CD14-positive monocyte (primary cell): ENCODE measurements at regions not wholly inside any gene's neighbourhood (a gene's known extent, or its start where the extent isn't known, plus 50 kb on each side); places are given as distances from the start of the nearest gene placed in this dataset.

ENCODE experiments used
- DNase-seq, 3 donors: peaks; one replicate each; pipeline ENCODE4 v3.0.0-alpha.2; 2011 to 2022
- H2AFZ ChIP-seq: 2 replicates; pipeline ENCODE4 v1.6.0; 2012; ENCODE audit warnings: mild to moderate bottlenecking, low read depth, low read length, inconsistent platforms; ENCODE audit not compliant: insufficient read depth, poor library complexity, severe bottlenecking
- H3K27ac ChIP-seq, 2 donors: 1 replicate in 1 of 2; 2 replicates in 1 of 2; pipeline ENCODE4 v1.5.1; 2012 to 2013; ENCODE audit warnings: low read length in 2 of 2, control low read depth in 1 of 2, inconsistent platforms in 1 of 2, low read depth in 1 of 2, mild to moderate bottlenecking in 1 of 2
- H3K27me3 ChIP-seq, 2 donors: one replicate each; pipeline versions ENCODE4 v1.6.0 to v1.6.1; 2011 to 2013; ENCODE audit warnings: low read length in 2 of 2; ENCODE audit not compliant: control insufficient read depth in 2 of 2, insufficient read depth in 2 of 2
- H3K36me3 ChIP-seq, 2 donors: replicated peaks in 1 of 2; 1 replicate in 1 of 2; 2 replicates in 1 of 2; pipeline versions ENCODE4 v1.5.1 to v1.6.1; 2012 to 2013; ENCODE audit warnings: low read length in 2 of 2, control low read depth in 1 of 2, inconsistent platforms in 1 of 2, mild to moderate bottlenecking in 1 of 2; ENCODE audit not compliant: insufficient read depth in 2 of 2, control insufficient read depth in 1 of 2
- H3K4me1 ChIP-seq, 2 donors: 1 replicate in 1 of 2; 2 replicates in 1 of 2; pipeline versions ENCODE4 v1.5.1 to v1.6.1; 2012 to 2013; ENCODE audit warnings: low read length in 2 of 2, control low read depth in 1 of 2, inconsistent platforms in 1 of 2, mild to moderate bottlenecking in 1 of 2, moderate library complexity in 1 of 2; ENCODE audit not compliant: insufficient read depth in 2 of 2, control insufficient read depth in 1 of 2
- H3K4me2 ChIP-seq: replicated peaks from 2 replicates; pipeline ENCODE3; 2012; ENCODE audit warnings: low read length, moderate library complexity, mild to moderate bottlenecking; ENCODE audit not compliant: poor library complexity, severe bottlenecking; ENCODE audit errors: extremely low read depth
- H3K4me3 ChIP-seq, 3 experiments: fragments of 200-600 bp in 1 of 3; sonication (generic) in 1 of 3; replicated peaks in 1 of 3; 1 replicate in 2 of 3; 2 replicates in 1 of 3; pipeline ENCODE4 v1.5.1; 2011 to 2013; ENCODE audit warnings: low read length in 3 of 3, mild to moderate bottlenecking in 3 of 3, control low read depth in 2 of 3, low read depth in 2 of 3, inconsistent platforms in 1 of 3, moderate library complexity in 1 of 3
- H3K79me2 ChIP-seq: 2 replicates; pipeline ENCODE4 v1.6.0; 2012; ENCODE audit warnings: mild to moderate bottlenecking, control low read depth, inconsistent platforms, low read length, moderate library complexity; ENCODE audit not compliant: insufficient read depth
- H3K9ac ChIP-seq: 2 replicates; pipeline ENCODE4 v1.6.0; 2017; ENCODE audit warnings: low read length, mild to moderate bottlenecking; ENCODE audit not compliant: insufficient read depth, poor library complexity, severe bottlenecking
- H3K9me3 ChIP-seq, 2 donors: replicated peaks in 1 of 2; 1 replicate in 1 of 2; 2 replicates in 1 of 2; pipeline versions ENCODE4 v1.5.1 to v1.6.1; 2012 to 2013; ENCODE audit warnings: low read length in 2 of 2, control low read depth in 1 of 2; ENCODE audit not compliant: control insufficient read depth in 1 of 2, insufficient read depth in 1 of 2
- H4K20me1 ChIP-seq: 2 replicates; pipeline ENCODE4 v1.6.0; 2012; ENCODE audit warnings: mild to moderate bottlenecking, low read length, control low read depth, moderate library complexity; ENCODE audit not compliant: insufficient read depth
- H3K27ac Mint-ChIP-seq, 7 donors: one replicate each; pipeline ENCODE4 v1.8.0; 2020; ENCODE audit warnings: mild to moderate bottlenecking in 7 of 7, mixed read lengths in 7 of 7, moderate library complexity in 6 of 7, inconsistent platforms in 2 of 7
- H3K27me3 Mint-ChIP-seq, 3 donors: one replicate each; pipeline ENCODE4 v1.8.0; 2021 to 2022; ENCODE audit warnings: low read depth in 3 of 3, mild to moderate bottlenecking in 3 of 3, mixed read lengths in 3 of 3, moderate library complexity in 3 of 3, inconsistent platforms in 1 of 3
- H3K36me3 Mint-ChIP-seq, 2 donors: one replicate each; pipeline ENCODE4 v1.8.0; 2020; ENCODE audit warnings: mixed read lengths in 2 of 2, inconsistent platforms in 1 of 2, mild to moderate bottlenecking in 1 of 2
- H3K4me1 Mint-ChIP-seq: one replicate; pipeline ENCODE4 v1.8.0; 2020; ENCODE audit warnings: mild to moderate bottlenecking, mixed read lengths
- H3K4me3 Mint-ChIP-seq, 2 donors: one replicate each; pipeline ENCODE4 v1.8.0; 2020; ENCODE audit warnings: mild to moderate bottlenecking in 2 of 2, mixed read lengths in 2 of 2, moderate library complexity in 1 of 2
- H3K9me3 Mint-ChIP-seq, 7 donors: one replicate each; pipeline ENCODE4 v1.8.0; 2020 to 2022; ENCODE audit warnings: mixed read lengths in 7 of 7, mild to moderate bottlenecking in 6 of 7, moderate library complexity in 6 of 7, inconsistent platforms in 2 of 7
- WGBS: methylation state at CpG from one replicate; pipeline ENCODE4 v1.1.5; 2013; ENCODE audit warnings: missing lambda C conversion rate; ENCODE audit not compliant: insufficient coverage; 5-methylcytosine and 5-hydroxymethylcytosine counted together
- intact Hi-C, 2 donors: fragments of 100-400 bp; cut with micrococcal nuclease; formaldehyde crosslinking; loops; one replicate each; pipeline versions ENCODE4 v1.15.0 to v1.15.1; 2023
- TF ChIP-seq, protein P1 (sequence below): fragments of 200-600 bp; IDR thresholded peaks from one replicate; pipeline ENCODE4 v1.8.0; 2022; ENCODE audit warnings: antibody characterized with exemption, mild to moderate bottlenecking

DNA sequence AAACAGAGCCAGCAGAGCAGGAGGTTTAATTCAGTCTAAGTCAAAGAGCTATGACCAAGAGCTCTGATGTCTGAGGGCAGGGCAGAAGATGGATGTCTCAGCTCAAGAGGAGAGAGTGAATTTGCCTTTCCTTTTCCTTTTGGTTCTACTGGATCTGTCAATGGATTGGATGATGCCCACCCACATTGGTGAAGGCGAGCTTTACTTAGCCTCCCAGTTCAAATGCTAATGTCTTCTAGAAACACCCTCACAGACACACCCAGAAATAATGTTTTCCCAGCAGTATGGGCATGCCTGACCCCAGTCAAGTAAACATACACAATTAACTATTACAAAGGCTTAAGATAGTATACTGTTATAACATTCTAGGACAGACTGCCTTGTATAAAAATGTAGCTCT lies 236.3 kb upstream of the NRXN1 start:
- Histone ChIP-seq H3K4me2 (no peak overlapping the region), H3K4me1 (no peaks in the 10 kb centered on the region), H2AFZ (no peak overlapping the region), H3K27ac (no peak overlapping the region), H3K4me3 (no peak overlapping the region), H3K27me3 (no peaks in the 10 kb centered on the region), H3K9ac (no peak overlapping the region), H4K20me1 (no peaks in the 10 kb centered on the region), H3K9me3 (peaks cover 0 to 4% of the 10 kb centered on the region in 2 donors), H3K79me2 (no peaks in the 10 kb centered on the region), H3K36me3 (no peaks in the 10 kb centered on the region)
- Mint-ChIP-seq H3K4me3 (no peak overlapping the region), H3K27me3 (no peaks in the 10 kb centered on the region), H3K4me1 (no peaks in the 10 kb centered on the region), H3K36me3 (no peaks in the 10 kb centered on the region), H3K27ac (no peak overlapping the region), H3K9me3 (peaks cover 0 to 7% (median 0%) of the 10 kb centered on the region in 7 donors)
- intact Hi-C loops = no loop called here
- DNase-seq = no peak
- TF ChIP-seq, protein P1, sequence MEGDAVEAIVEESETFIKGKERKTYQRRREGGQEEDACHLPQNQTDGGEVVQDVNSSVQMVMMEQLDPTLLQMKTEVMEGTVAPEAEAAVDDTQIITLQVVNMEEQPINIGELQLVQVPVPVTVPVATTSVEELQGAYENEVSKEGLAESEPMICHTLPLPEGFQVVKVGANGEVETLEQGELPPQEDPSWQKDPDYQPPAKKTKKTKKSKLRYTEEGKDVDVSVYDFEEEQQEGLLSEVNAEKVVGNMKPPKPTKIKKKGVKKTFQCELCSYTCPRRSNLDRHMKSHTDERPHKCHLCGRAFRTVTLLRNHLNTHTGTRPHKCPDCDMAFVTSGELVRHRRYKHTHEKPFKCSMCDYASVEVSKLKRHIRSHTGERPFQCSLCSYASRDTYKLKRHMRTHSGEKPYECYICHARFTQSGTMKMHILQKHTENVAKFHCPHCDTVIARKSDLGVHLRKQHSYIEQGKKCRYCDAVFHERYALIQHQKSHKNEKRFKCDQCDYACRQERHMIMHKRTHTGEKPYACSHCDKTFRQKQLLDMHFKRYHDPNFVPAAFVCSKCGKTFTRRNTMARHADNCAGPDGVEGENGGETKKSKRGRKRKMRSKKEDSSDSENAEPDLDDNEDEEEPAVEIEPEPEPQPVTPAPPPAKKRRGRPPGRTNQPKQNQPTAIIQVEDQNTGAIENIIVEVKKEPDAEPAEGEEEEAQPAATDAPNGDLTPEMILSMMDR = no peak
- WGBS = 83% methylated on average over 1 of the region's 1 CpG

DNA sequence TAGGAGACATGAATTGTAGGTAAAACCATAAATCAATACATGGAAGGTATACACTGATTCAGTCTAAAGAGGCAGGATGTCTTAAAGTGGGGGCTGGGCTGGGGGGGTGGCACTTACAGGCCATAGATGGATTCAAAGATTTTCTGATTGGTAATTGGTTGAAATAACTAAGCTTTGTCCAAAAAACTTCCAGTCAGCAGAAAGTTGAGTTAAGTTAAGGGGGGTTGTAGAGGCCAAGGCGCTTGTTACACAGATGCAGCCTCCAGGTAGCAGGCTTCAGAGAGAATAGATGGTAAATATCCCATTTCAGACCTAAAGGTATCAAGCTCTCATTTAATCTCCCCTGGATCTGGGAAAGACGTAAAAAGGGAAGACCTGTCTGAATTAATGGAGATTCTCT lies 233.6 kb upstream of the NRXN1 start:
- no peak for DNase-seq
- H3K36me3 Mint-ChIP-seq = no peaks in the 10 kb centered on the region
- no peaks in the 10 kb centered on the region for H4K20me1 ChIP-seq
- no peak overlapping the region for H3K4me3 ChIP-seq
- H3K9me3 ChIP-seq = no peaks in the 10 kb centered on the region
- no peak overlapping the region for H2AFZ ChIP-seq
- intact Hi-C loops = no loop called here
- TF ChIP-seq, protein P1 = no peak
- no peaks in the 10 kb centered on the region for H3K27me3 ChIP-seq
- H3K4me2 ChIP-seq = no peak overlapping the region
- no peak overlapping the region for H3K27ac ChIP-seq
- H3K4me1 ChIP-seq = no peaks in the 10 kb centered on the region
- peaks cover 0 to 9% (median 0%) of the 10 kb centered on the region in 7 donors for H3K9me3 Mint-ChIP-seq
- H3K79me2 ChIP-seq = no peaks in the 10 kb centered on the region
- H3K27ac Mint-ChIP-seq = no peak overlapping the region
- no peaks in the 10 kb centered on the region for H3K36me3 ChIP-seq
- no peak overlapping the region for H3K9ac ChIP-seq
- H3K4me1 Mint-ChIP-seq = no peaks in the 10 kb centered on the region
- H3K4me3 Mint-ChIP-seq = no peak overlapping the region
- no CpG with 5 or more reads among the region's 2 CpGs for WGBS
- H3K27me3 Mint-ChIP-seq = no peaks in the 10 kb centered on the region
